Mesenchymal stem cell (in vitro differentiated cells and primary cell): ENCODE measurements at regions not wholly inside any gene's neighbourhood (a gene's known extent, or its start where the extent isn't known, plus 50 kb on each side); places are given as distances from the start of the nearest gene placed in this dataset.
A peak's percentile ranks its signal among the peaks of the same experiment; 100 is the strongest.

Experiments
- DNase-seq: peaks from one replicate; pipeline ENCODE4 v3.0.0-alpha.2; 2013
- H2AFZ ChIP-seq: one replicate; pipeline ENCODE4 v1.6.1; 2013; ENCODE audit warnings: low read depth, mild to moderate bottlenecking, control low read depth, inconsistent platforms, low read length, moderate library complexity
- H2AK5ac ChIP-seq: 2 replicates; pipeline ENCODE4 v1.6.1; 2013; ENCODE audit warnings: low read length, moderate library complexity, mild to moderate bottlenecking, inconsistent platforms; ENCODE audit not compliant: severe bottlenecking
- H2BK120ac ChIP-seq: one replicate; pipeline ENCODE4 v1.6.1; 2013; ENCODE audit warnings: low read depth, mild to moderate bottlenecking, inconsistent platforms, low read length, moderate library complexity
- H2BK12ac ChIP-seq, 2 experiments: one replicate each; pipeline ENCODE4 v1.6.1; 2013; ENCODE audit warnings: inconsistent platforms in 2 of 2, low read length in 2 of 2, mild to moderate bottlenecking in 2 of 2, moderate library complexity in 2 of 2, control low read depth in 1 of 2
- H2BK15ac ChIP-seq: one replicate; pipeline ENCODE4 v1.6.1; 2013; ENCODE audit warnings: mild to moderate bottlenecking, low read depth, inconsistent platforms; ENCODE audit not compliant: poor library complexity, severe bottlenecking
- H2BK5ac ChIP-seq: 2 replicates; pipeline ENCODE4 v1.6.1; 2013; ENCODE audit warnings: low read depth, mild to moderate bottlenecking, low read length, control low read depth, inconsistent platforms; ENCODE audit not compliant: poor library complexity, severe bottlenecking
- H3K14ac ChIP-seq, 2 experiments: one replicate each; pipeline ENCODE4 v1.6.1; 2013; ENCODE audit warnings: inconsistent platforms in 2 of 2, low read length in 2 of 2, control low read depth in 1 of 2, mild to moderate bottlenecking in 1 of 2, moderate library complexity in 1 of 2
- H3K18ac ChIP-seq, 2 experiments: one replicate each; pipeline ENCODE4 v1.6.1; 2013; ENCODE audit warnings: inconsistent platforms in 2 of 2, low read length in 2 of 2, control low read depth in 1 of 2, low read depth in 1 of 2, mild to moderate bottlenecking in 1 of 2
- H3K23ac ChIP-seq, 2 experiments: one replicate each; pipeline ENCODE4 v1.6.1; 2013; ENCODE audit warnings: inconsistent platforms in 2 of 2, low read length in 2 of 2, mild to moderate bottlenecking in 2 of 2, moderate library complexity in 2 of 2, control low read depth in 1 of 2
- H3K27ac ChIP-seq: 2 replicates; pipeline ENCODE4 v1.5.1; 2013; ENCODE audit warnings: mild to moderate bottlenecking, moderate library complexity, low read length, control low read depth, inconsistent platforms; ENCODE audit not compliant: poor library complexity, severe bottlenecking
- H3K27me3 ChIP-seq, 2 experiments: 2 replicates each; pipeline versions ENCODE4 v1.6.1 to v1.7.0; 2013; ENCODE audit warnings: low read length in 2 of 2, mild to moderate bottlenecking in 2 of 2, moderate library complexity in 2 of 2, control low read depth in 1 of 2, inconsistent platforms in 1 of 2; ENCODE audit not compliant: control insufficient read depth in 1 of 2, insufficient read depth in 1 of 2
- H3K36me3 ChIP-seq, 2 experiments: 2 replicates each; pipeline versions ENCODE4 v1.6.1 to v1.7.0; 2013; ENCODE audit warnings: low read length in 2 of 2, control low read depth in 1 of 2, inconsistent platforms in 1 of 2, low read depth in 1 of 2, mild to moderate bottlenecking in 1 of 2; ENCODE audit not compliant: insufficient read depth in 2 of 2, control insufficient read depth in 1 of 2
- H3K4ac ChIP-seq, 2 experiments: one replicate each; pipeline ENCODE4 v1.6.1; 2013; ENCODE audit warnings: inconsistent platforms in 2 of 2, low read length in 2 of 2, mild to moderate bottlenecking in 2 of 2, moderate library complexity in 2 of 2, control low read depth in 1 of 2, low read depth in 1 of 2
- H3K4me1 ChIP-seq: 2 replicates; pipeline ENCODE4 v1.6.1; 2013; ENCODE audit warnings: low read depth, low read length, control low read depth; ENCODE audit not compliant: control insufficient read depth, insufficient read depth
- H3K4me2 ChIP-seq: 2 replicates; pipeline ENCODE4 v1.6.1; 2013; ENCODE audit warnings: low read length, mild to moderate bottlenecking, inconsistent platforms; ENCODE audit not compliant: poor library complexity, severe bottlenecking
- H3K4me3 ChIP-seq, 2 experiments: 2 replicates each; pipeline versions ENCODE4 v1.5.1 to v1.7.0; 2013; ENCODE audit warnings: low read length in 2 of 2, mild to moderate bottlenecking in 2 of 2, control low read depth in 1 of 2, low read depth in 1 of 2; ENCODE audit not compliant: insufficient read depth in 1 of 2
- H3K79me1 ChIP-seq: replicated peaks from 2 replicates; pipeline ENCODE4 v1.6.1; 2013; ENCODE audit warnings: mild to moderate bottlenecking, control low read depth, low read length, inconsistent platforms; ENCODE audit not compliant: poor library complexity, severe bottlenecking
- H3K9ac ChIP-seq: 2 replicates; pipeline ENCODE4 v1.7.0; 2013; ENCODE audit warnings: mild to moderate bottlenecking, low read length, moderate library complexity
- H3K9me3 ChIP-seq: 2 replicates; pipeline ENCODE4 v1.7.0; 2013; ENCODE audit warnings: mild to moderate bottlenecking, low read length; ENCODE audit not compliant: control insufficient read depth
- H4K8ac ChIP-seq: one replicate; pipeline ENCODE4 v1.6.1; 2013; ENCODE audit warnings: inconsistent platforms, mild to moderate bottlenecking, low read length, moderate library complexity
- H4K91ac ChIP-seq: one replicate; pipeline ENCODE4 v1.6.1; 2013; ENCODE audit warnings: mild to moderate bottlenecking, low read length, inconsistent platforms
- WGBS: methylation state at CpG from one replicate; pipeline ENCODE4 v1.1.7; 2013; ENCODE audit warnings: mixed read lengths; 5-methylcytosine and 5-hydroxymethylcytosine counted together

- DNase-seq = peak; percentile 47
- H3K36me3 ChIP-seq = no peaks in the 10 kb centered on the region
- H2BK15ac ChIP-seq = no peak overlapping the region
- no peak overlapping the region for H4K91ac ChIP-seq
- WGBS = 91% methylated on average over 8 of the region's 9 CpGs
- H2AK5ac ChIP-seq = peak overlapping the region; percentile 51
- no peak overlapping the region for H3K14ac ChIP-seq
- H3K4ac ChIP-seq = no peak overlapping the region
- no peak overlapping the region for H3K4me3 ChIP-seq
- H3K27ac ChIP-seq = peak overlapping the region; percentile 21
- no peak overlapping the region for H2BK5ac ChIP-seq
- H2AFZ ChIP-seq = no peak overlapping the region
- peak overlapping the region in 1 of 2 experiments; percentile 24 for H3K18ac ChIP-seq
- no peaks in the 10 kb centered on the region for H3K27me3 ChIP-seq
- no peaks in the 10 kb centered on the region for H3K79me1 ChIP-seq
- no peaks in the 10 kb centered on the region for H3K9me3 ChIP-seq
- H3K9ac ChIP-seq = no peak overlapping the region
- H3K4me1 ChIP-seq = no peaks in the 10 kb centered on the region
- no peak overlapping the region for H4K8ac ChIP-seq
- no peak overlapping the region for H2BK120ac ChIP-seq
- no peak overlapping the region for H3K4me2 ChIP-seq
- peak overlapping the region in 1 of 2 experiments; percentile 23 for H2BK12ac ChIP-seq
- no peak overlapping the region for H3K23ac ChIP-seq
These were observed 98.1 kb downstream of the GPR37 start for GRCh38 chr7:124667312-124668153.

GRCh38 chr7:124662937-124663336 is 102.7 kb downstream of the GPR37 start:
- Histone ChIP-seq H3K4me1 (no peaks in the 10 kb centered on the region), H3K4me2 (no peak overlapping the region), H3K27me3 (no peaks in the 10 kb centered on the region), H3K4me3 (no peak overlapping the region), H4K91ac (no peak overlapping the region), H3K4ac (no peak overlapping the region), H3K36me3 (no peaks in the 10 kb centered on the region), H3K14ac (no peak overlapping the region), H2BK120ac (no peak overlapping the region), H2AK5ac (no peak overlapping the region), H2BK15ac (no peak overlapping the region), H3K9me3 (no peaks in the 10 kb centered on the region), H2AFZ (no peak overlapping the region), H3K18ac (no peak overlapping the region), H2BK5ac (no peak overlapping the region), H4K8ac (no peak overlapping the region), H2BK12ac (no peak overlapping the region), H3K23ac (no peak overlapping the region), H3K9ac (no peak overlapping the region), H3K27ac (no peak overlapping the region), H3K79me1 (no peaks in the 10 kb centered on the region)
- no peak for DNase-seq

GRCh38 chr7:124662372-124662771 is 103.2 kb downstream of the GPR37 start:
- Histone ChIP-seq H3K4me2 (no peak overlapping the region), H3K4ac (no peak overlapping the region), H3K4me1 (no peaks in the 10 kb centered on the region), H3K9ac (no peak overlapping the region), H3K27me3 (no peaks in the 10 kb centered on the region), H2AFZ (no peak overlapping the region), H2AK5ac (no peak overlapping the region), H3K14ac (no peak overlapping the region), H3K36me3 (no peaks in the 10 kb centered on the region), H3K9me3 (no peaks in the 10 kb centered on the region), H3K23ac (no peak overlapping the region), H2BK5ac (no peak overlapping the region), H2BK12ac (no peak overlapping the region), H3K27ac (no peak overlapping the region), H4K91ac (no peak overlapping the region), H2BK120ac (no peak overlapping the region), H3K18ac (no peak overlapping the region), H2BK15ac (no peak overlapping the region), H3K4me3 (no peak overlapping the region), H4K8ac (no peak overlapping the region), H3K79me1 (no peaks in the 10 kb centered on the region)
- no peak for DNase-seq
- WGBS = 100% methylated on average over 1 of the region's 4 CpGs

- Histone ChIP-seq H3K4ac (no peak overlapping the region), H4K91ac (no peak overlapping the region), H2AFZ (no peak overlapping the region), H2BK120ac (no peak overlapping the region), H3K27me3 (no peaks in the 10 kb centered on the region), H3K4me2 (no peak overlapping the region), H2BK5ac (no peak overlapping the region), H3K79me1 (no peaks in the 10 kb centered on the region), H3K14ac (no peak overlapping the region), H2BK15ac (no peak overlapping the region), H2AK5ac (no peak overlapping the region), H3K23ac (no peak overlapping the region), H3K4me1 (no peaks in the 10 kb centered on the region), H4K8ac (no peak overlapping the region), H3K9me3 (no peaks in the 10 kb centered on the region), H3K18ac (no peak overlapping the region), H3K9ac (no peak overlapping the region), H2BK12ac (no peak overlapping the region), H3K27ac (no peak overlapping the region), H3K36me3 (no peaks in the 10 kb centered on the region), H3K4me3 (no peak overlapping the region)
- DNase-seq = no peak
- WGBS = 91% methylated on average over 3 of the region's 3 CpGs
These were observed 109.6 kb downstream of the GPR37 start for GRCh38 chr7:124655990-124656389.
